ENCODE measurements at regions not wholly inside any gene's neighbourhood (a gene's known extent, or its start where the extent isn't known, plus 50 kb on each side); places are given as distances from the start of the nearest gene placed in this dataset.

DNA sequence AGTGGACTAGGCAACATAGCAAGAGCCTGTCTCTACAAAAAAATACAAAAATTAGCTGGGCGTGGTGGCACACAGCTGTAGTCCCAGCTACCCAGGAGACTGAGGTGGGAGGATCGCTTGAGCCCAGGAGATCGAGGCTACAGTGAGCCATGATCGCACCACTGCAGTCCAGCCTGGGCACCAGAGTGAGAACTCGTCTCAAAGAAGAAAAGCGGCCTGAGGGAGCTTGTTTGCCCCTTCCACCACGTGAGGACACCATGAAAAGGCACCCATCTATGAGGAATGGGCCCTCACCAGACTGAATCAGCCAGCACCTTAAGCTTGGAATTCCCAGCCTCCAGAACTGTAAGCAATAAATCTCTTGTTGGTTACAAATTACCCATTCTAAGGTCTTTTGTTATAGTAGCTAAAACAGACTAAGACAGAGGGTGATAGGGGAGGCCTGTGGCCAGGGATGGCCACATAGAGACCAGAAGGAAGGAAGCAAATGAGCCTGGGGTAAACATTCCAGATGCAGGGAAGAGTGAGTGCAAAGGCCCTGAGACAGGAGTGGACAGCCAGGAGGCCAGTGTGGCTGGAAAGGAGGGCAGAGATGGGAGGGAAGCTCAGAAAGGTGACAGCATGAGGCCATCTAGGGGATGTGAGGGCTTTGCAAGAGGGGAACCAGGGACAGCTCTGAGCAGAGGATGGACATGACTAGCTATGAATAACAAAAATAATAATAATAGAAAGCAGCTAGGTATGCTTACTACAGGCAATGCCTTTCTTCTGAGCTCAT, 120.1 kb downstream of the MATN1 start:
- no peak overlapping the region for H3K4me3 ChIP-seq (replicated peaks; ENCODE audit: low read depth, low read length)
- TF ChIP-seq, protein P1, sequence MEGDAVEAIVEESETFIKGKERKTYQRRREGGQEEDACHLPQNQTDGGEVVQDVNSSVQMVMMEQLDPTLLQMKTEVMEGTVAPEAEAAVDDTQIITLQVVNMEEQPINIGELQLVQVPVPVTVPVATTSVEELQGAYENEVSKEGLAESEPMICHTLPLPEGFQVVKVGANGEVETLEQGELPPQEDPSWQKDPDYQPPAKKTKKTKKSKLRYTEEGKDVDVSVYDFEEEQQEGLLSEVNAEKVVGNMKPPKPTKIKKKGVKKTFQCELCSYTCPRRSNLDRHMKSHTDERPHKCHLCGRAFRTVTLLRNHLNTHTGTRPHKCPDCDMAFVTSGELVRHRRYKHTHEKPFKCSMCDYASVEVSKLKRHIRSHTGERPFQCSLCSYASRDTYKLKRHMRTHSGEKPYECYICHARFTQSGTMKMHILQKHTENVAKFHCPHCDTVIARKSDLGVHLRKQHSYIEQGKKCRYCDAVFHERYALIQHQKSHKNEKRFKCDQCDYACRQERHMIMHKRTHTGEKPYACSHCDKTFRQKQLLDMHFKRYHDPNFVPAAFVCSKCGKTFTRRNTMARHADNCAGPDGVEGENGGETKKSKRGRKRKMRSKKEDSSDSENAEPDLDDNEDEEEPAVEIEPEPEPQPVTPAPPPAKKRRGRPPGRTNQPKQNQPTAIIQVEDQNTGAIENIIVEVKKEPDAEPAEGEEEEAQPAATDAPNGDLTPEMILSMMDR (IDR thresholded peaks at IDR 0.05; ENCODE audit: low read length, missing control alignments), result no peak
- no peak for DNase-seq (ENCODE audit: low read depth)

DNA sequence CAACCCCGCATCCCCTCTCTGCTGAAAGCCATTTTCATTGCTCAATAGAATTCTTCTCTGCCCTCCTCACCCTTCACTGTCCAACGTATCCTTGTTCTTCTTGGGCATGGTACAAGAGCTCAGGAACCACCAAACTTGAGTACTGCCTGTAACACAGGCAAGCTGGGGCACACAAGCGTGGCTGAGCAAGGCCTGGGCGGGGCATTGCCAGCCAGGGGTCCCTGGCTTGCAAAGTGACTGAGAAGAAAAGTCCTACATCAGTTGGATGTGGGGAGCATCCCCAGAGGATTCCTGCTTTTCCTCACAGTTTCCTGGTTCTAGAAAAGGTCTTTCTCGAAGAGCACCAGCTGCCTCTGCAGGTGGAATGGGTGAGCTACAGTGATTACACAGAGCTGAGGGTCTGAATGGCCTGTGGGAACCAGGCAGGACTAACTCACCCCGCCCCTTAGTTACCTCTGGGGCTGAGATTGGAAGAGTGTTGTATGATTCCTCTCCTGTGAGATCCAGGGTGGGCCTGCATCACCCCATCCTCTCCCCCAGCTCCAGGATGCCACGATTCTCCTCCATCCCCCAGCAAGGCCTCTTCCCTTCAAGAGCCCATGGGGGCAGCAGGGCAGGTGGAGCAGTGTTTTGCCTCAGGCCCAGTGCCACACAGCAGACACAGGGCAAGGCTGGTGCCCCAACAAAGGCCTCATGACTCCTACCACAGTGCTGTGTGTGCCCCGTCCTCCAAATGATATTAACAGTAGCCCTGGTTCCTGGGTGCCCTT, 121.9 kb downstream of the MATN1 start:
- TF ChIP-seq, protein P1 (IDR thresholded peaks at IDR 0.05; ENCODE audit: low read length, missing control alignments), result no peak
- DNase-seq (ENCODE audit: low read depth), result no peak
- no peak overlapping the region for H3K4me3 ChIP-seq (replicated peaks; ENCODE audit: low read depth, low read length)

DNA sequence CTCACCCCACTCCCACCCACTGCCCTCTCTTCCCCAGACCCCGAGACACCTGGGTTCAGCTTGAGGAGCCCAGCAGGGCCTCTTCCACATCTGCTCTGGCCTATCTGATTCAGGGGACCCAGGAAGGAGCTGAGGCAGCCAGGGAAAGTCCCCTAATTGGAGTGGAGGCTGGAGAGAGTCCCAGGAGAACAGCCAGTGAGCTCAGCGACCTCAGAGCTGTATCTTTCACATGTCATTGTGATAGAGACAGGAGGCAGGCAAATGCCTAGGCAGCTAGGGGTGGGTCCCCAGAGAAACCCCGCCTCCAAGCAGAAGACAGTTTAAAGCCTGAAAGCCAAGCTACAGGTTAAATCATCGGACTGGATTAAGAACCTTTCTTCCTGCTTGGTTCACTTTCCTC, 122.7 kb downstream of the MATN1 start:
- no peak for DNase-seq (ENCODE audit: low read depth)
- TF ChIP-seq, protein P1 (IDR thresholded peaks at IDR 0.05; ENCODE audit: low read length, missing control alignments), result no peak

DNA sequence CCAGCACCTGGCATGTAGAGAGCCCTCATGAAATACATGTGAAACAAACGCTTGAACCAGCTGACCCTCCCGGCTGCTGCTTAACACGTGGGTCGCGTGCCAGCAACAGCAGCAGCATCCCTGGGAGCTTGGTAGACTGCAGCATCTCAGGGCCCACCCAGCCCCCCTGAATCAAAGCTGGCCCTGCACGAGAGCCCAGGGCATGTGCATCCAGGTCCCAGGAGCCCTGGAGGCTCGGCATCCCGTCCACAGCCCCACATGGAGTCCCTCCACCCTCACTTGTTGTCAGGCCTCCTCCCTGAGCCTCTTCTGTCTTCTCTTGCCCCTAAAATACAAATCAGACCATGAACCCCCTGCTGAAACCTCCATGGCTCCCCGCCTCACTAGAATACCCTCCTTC, 123.1 kb downstream of the MATN1 start:
- DNase-seq (ENCODE audit: low read depth), result no peak
- TF ChIP-seq, protein P1 (IDR thresholded peaks at IDR 0.05; ENCODE audit: low read length, missing control alignments), result no peak
- H3K4me3 ChIP-seq (replicated peaks; ENCODE audit: low read depth, low read length), result no peak overlapping the region

More for the DNA sequence above, 122.7 kb downstream of the MATN1 start:
- H3K4me3 ChIP-seq (replicated peaks; ENCODE audit: low read depth, low read length), result no peak overlapping the region

DNA sequence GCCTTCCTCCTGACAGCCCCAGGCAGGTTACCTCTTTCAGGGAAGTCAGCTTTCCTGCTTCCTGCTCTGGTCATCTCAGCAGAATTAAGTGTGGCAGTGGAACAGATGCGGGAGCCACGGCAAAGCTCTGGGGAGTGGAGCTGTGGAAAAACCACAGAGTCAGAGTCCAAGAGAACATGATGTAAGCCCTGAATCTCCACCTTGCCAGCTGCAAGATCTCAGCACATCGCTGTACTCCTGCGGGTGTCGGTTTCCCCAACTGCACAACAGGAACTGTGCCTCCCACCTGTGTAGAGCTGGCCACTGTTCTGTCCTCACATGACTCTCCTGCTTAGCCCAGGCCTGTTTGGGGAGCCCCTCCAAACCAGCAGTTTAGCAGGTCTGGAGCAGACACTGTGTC, 123.7 kb downstream of the MATN1 start:
- TF ChIP-seq, protein P1 (IDR thresholded peaks at IDR 0.05; ENCODE audit: low read length, missing control alignments), result no peak
- no peak overlapping the region for H3K4me3 ChIP-seq (replicated peaks; ENCODE audit: low read depth, low read length)
- DNase-seq (ENCODE audit: low read depth), result no peak

DNA sequence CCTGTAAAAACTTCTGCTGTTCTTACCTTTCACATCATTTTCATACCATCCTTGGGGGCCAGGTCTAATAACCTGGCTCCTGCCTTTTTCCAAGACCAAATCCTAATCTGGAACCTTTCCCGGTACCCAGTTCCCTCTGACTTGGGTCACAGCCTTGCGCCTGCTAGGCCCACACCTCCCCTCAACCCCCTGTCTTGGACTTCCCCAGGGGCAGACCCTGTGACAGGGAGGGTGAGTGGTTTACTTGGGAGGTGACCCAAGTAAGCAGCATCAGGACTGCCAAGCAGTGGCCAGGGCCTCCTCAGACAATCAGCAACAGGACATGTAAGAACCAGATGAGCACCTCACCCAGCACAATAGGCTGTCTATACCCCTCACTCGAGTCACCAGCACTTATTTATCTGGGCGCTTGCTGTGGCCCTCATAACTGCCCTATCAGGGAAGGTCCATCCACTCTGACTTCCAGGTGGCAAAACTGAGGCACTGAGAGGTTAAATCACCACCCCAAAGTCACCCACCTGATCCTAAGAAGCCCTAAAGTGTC, 124.7 kb downstream of the MATN1 start:
- TF ChIP-seq, protein P1 (IDR thresholded peaks at IDR 0.05; ENCODE audit: low read length, missing control alignments), result no peak
- no peak overlapping the region for H3K4me3 ChIP-seq (replicated peaks; ENCODE audit: low read depth, low read length)
- DNase-seq (ENCODE audit: low read depth), result no peak

Data from fibroblast of pulmonary artery (primary cell).